ENCODE measurements at regions not wholly inside any gene's neighbourhood (a gene's known extent, or its start where the extent isn't known, plus 50 kb on each side); places are given as distances from the start of the nearest gene placed in this dataset.

DNA sequence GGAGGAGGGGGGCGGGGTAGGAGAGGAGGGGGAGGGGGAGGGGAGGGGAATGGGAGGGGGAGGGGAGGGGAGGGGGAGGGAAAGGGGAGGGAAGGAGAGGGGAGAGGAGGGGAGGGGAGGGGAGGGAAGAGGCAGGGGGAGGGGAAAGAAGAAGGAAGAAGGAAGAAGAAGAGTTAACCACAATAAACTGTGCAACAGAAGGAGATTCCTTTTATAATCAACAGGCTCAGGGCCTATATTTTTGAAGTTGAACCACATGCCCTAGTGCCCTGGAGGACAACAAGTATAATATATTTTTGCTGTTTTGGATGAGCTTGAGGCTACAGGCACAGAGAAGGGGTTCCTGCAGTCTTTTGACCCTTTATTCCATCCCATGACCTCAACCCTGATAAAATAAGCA lies 228.2 kb upstream of the IRF2BP2 start:
- ATAC-seq (no peak), DNase-seq (no peak)
- Mint-ChIP-seq H3K9me3 (no peaks in the 10 kb centered on the region), H3K27ac (no peak overlapping the region), H3K27me3 (ENCODE audit: low read depth in 2 of 2) (peaks cover 0 to 2% of the 10 kb centered on the region in 2 donors), H3K4me1 (peaks cover 13 to 24% of the 10 kb centered on the region in 2 donors), H3K36me3 (no peaks in the 10 kb centered on the region), H3K4me3 (no peak overlapping the region)
- Histone ChIP-seq H3K27ac (ENCODE audit: low read length) (no peak overlapping the region), H3K4me3 (ENCODE audit: low read length) (no peak overlapping the region), H3K27me3 (ENCODE audit: control insufficient read depth, insufficient read depth, low read length) (no peaks in the 10 kb centered on the region), H3K9me3 (ENCODE audit: control insufficient read depth, insufficient read depth, low read length) (no peaks in the 10 kb centered on the region), H3K4me1 (ENCODE audit: control insufficient read depth, insufficient read depth, low read length) (peaks cover 13% of the 10 kb centered on the region), H3K36me3 (ENCODE audit: control insufficient read depth, insufficient read depth, low read length) (no peaks in the 10 kb centered on the region)
- no CpG with 5 or more reads among the region's 1 CpG for WGBS (ENCODE audit: insufficient coverage)
- no peak for TF ChIP-seq CTCF (IDR thresholded peaks at IDR 0.05)
- intact Hi-C loops (cut with micrococcal nuclease): no loop called here

DNA sequence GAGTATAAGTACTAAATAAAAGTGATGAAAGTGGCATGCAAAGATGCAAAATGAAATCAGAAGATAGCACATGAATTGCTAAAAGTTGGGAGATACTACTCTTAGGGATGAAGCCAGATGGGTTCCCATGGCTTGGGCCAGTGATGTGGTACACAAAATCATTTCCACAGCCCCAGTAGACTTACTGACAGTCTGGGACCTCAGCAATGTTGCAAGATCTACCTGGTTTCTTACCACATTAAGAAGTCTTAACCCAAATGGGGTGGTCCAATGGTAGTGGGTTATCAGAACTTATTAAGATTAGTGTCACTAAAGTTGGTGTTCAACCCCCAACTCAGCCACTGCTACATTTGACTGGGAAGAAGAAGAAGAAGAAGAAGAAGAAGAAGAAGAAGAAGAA lies 227.7 kb upstream of the IRF2BP2 start:
- H3K27me3 ChIP-seq (ENCODE audit: control insufficient read depth, insufficient read depth, low read length): no peaks in the 10 kb centered on the region
- Mint-ChIP-seq H3K4me1 (peaks cover 8 to 20% of the 10 kb centered on the region in 2 donors), H3K4me3 (no peak overlapping the region), H3K27me3 (ENCODE audit: low read depth in 2 of 2) (no peaks in the 10 kb centered on the region), H3K27ac (no peak overlapping the region), H3K36me3 (no peaks in the 10 kb centered on the region), H3K9me3 (no peaks in the 10 kb centered on the region)
- no peak overlapping the region for H3K27ac ChIP-seq (ENCODE audit: low read length)
- TF ChIP-seq CTCF (IDR thresholded peaks at IDR 0.05): no peak
- H3K9me3 ChIP-seq (ENCODE audit: control insufficient read depth, insufficient read depth, low read length): no peaks in the 10 kb centered on the region
- H3K4me1 ChIP-seq (ENCODE audit: control insufficient read depth, insufficient read depth, low read length): peaks cover 8% of the 10 kb centered on the region
- intact Hi-C loops (cut with micrococcal nuclease): no loop called here
- H3K36me3 ChIP-seq (ENCODE audit: control insufficient read depth, insufficient read depth, low read length): no peaks in the 10 kb centered on the region
- no peak overlapping the region for H3K4me3 ChIP-seq (ENCODE audit: low read length)
- DNase-seq (no peak), ATAC-seq (no peak)

- Mint-ChIP-seq H3K27me3 (ENCODE audit: low read depth in 2 of 2) (peaks cover 0 to 5% of the 10 kb centered on the region in 2 donors), H3K27ac (no peak overlapping the region), H3K4me3 (no peak overlapping the region), H3K9me3 (no peaks in the 10 kb centered on the region), H3K36me3 (no peaks in the 10 kb centered on the region), H3K4me1 (peaks cover 6 to 16% of the 10 kb centered on the region in 2 donors)
- Histone ChIP-seq H3K27ac (ENCODE audit: low read length) (no peak overlapping the region), H3K27me3 (ENCODE audit: control insufficient read depth, insufficient read depth, low read length) (no peaks in the 10 kb centered on the region), H3K36me3 (ENCODE audit: control insufficient read depth, insufficient read depth, low read length) (no peaks in the 10 kb centered on the region), H3K4me1 (ENCODE audit: control insufficient read depth, insufficient read depth, low read length) (peaks cover 3% of the 10 kb centered on the region), H3K9me3 (ENCODE audit: control insufficient read depth, insufficient read depth, low read length) (no peaks in the 10 kb centered on the region), H3K4me3 (ENCODE audit: low read length) (no peak overlapping the region)
- ATAC-seq (no peak), DNase-seq (no peak)
- no peak for TF ChIP-seq CTCF (IDR thresholded peaks at IDR 0.05)
- intact Hi-C loops (cut with micrococcal nuclease): no loop called here
- 92% methylated on average over 8 of the region's 8 CpGs for WGBS (ENCODE audit: insufficient coverage)
Measured at GRCh38 chr1:234836776-234837357, 226.9 kb upstream of the IRF2BP2 start.

- Mint-ChIP-seq H3K27ac (no peak overlapping the region), H3K4me3 (no peak overlapping the region), H3K9me3 (no peaks in the 10 kb centered on the region), H3K4me1 (peaks cover under 1 to 11% of the 10 kb centered on the region in 2 donors), H3K27me3 (ENCODE audit: low read depth in 2 of 2) (peaks cover 0 to 11% of the 10 kb centered on the region in 2 donors), H3K36me3 (no peaks in the 10 kb centered on the region)
- no peaks in the 10 kb centered on the region for H3K9me3 ChIP-seq (ENCODE audit: control insufficient read depth, insufficient read depth, low read length)
- H3K4me1 ChIP-seq (ENCODE audit: control insufficient read depth, insufficient read depth, low read length): peaks cover 3% of the 10 kb centered on the region
- H3K4me3 ChIP-seq (ENCODE audit: low read length): no peak overlapping the region
- H3K27me3 ChIP-seq (ENCODE audit: control insufficient read depth, insufficient read depth, low read length): no peaks in the 10 kb centered on the region
- H3K27ac ChIP-seq (ENCODE audit: low read length): no peak overlapping the region
- no peak for DNase-seq
- no peak for TF ChIP-seq CTCF (IDR thresholded peaks at IDR 0.05)
- H3K36me3 ChIP-seq (ENCODE audit: control insufficient read depth, insufficient read depth, low read length): no peaks in the 10 kb centered on the region
- 72% methylated on average over 7 of the region's 7 CpGs for WGBS (ENCODE audit: insufficient coverage)
- peak in 1 of 3 donors; percentile 78 for ATAC-seq
- intact Hi-C loops (cut with micrococcal nuclease): no loop called here
Measured at GRCh38 chr1:234836045-234836681, 226.2 kb upstream of the IRF2BP2 start.
